HG03439 (cell line): ENCODE measurements at regions not wholly inside any gene's neighbourhood (a gene's known extent, or its start where the extent isn't known, plus 50 kb on each side); places are given as distances from the start of the nearest gene placed in this dataset.

Source experiments
- ATAC-seq: cut with Tn5 transposase; IDR thresholded peaks from one replicate; pipeline ENCODE4 v1.9.1; 2021; ENCODE audit warnings: mild to moderate bottlenecking, moderate library complexity; ENCODE audit not compliant: unreplicated experiment

DNA sequence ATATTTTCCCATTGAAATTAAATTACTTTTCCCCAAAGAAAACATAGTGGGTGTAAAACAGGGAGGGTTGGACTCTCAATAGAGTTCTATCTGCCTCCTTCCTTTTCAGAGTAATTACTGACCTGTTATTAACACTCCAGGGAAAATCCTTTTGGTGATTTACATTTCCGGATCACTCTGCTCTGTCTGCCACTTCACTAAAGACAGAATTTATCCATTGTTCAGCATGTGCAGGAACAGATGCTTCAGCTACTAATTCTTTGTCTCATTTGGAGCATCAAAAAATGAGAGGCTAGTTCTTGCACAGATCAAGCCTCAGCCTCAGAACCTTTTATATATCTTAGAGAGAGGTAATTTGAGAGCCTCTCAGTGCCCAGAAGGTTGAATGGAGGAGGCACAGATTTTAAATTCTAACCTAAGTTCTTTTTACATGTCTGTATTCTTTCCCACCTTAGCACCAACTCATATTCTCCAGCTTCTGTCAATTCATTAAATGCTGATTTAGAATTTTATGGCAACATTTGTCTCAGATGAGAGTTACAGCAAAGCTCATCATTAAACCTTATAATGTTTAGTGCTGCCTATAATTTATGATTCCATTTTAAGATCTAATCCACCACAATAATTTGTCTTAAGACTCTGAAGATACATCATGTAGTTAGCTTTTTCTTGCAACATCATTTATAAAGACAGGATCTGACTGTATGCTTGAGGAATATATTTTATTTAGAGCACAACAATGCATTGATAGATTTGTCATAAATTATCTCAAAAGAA is 1494.4 kb downstream of the STIM2 start:
- no peak for ATAC-seq

DNA sequence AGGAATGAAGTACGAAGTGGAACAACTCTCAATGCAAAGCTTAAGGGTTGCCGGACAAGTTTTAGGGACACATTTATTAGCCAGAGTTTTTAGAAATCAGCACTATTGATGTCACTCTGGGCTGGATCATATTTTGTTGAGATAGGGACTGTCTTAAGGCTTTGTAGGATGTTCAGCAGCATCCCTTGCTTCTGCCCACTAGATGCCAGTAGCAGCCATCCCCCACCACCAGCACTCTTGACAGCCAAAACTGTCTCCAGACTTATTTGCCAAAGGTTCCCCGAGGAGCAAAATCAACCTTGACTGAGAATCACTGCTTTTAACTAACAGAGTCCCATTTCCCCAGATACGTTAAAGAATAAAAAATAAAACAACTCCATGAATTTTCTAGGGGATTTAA is 1497.3 kb downstream of the STIM2 start:
- no peak for ATAC-seq

DNA sequence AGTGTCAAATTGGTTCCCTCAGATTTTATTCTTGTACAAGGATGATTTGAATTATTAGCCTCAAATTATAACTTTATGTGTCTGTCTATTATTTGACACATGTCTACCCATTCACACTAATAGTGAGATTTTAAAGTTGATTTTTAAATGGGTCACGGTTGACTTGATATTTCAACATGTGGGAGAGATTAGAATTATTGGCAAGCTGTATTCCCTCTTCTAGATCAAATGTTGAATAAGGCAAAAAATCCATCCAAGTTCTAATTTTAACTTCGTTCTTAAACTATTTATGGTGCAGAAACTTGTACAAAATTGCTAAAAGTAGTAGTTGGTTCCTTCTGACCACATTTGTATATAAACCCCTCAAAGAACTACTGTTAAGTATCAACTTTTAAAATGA is 1498.0 kb downstream of the STIM2 start:
- no peak for ATAC-seq

DNA sequence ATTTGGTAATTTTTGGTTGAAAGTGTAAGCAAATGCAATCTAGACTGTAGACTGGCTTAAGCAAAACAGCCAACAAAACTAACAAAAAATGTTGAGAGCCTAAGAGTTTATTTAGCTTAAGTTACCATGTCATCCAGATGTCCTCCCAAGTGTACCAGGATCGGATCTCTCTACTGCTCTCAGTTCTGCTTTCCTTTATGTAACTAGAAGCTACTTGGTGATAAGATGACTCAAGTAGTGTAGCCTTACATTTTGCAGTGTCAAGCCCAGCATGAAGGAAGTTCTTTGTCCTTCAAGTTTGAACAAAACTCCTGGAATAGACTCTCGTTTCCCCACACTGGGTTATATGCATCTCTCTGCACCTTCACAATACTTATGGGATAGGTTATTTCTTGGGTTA is 1500.0 kb downstream of the STIM2 start:
- no peak for ATAC-seq

DNA sequence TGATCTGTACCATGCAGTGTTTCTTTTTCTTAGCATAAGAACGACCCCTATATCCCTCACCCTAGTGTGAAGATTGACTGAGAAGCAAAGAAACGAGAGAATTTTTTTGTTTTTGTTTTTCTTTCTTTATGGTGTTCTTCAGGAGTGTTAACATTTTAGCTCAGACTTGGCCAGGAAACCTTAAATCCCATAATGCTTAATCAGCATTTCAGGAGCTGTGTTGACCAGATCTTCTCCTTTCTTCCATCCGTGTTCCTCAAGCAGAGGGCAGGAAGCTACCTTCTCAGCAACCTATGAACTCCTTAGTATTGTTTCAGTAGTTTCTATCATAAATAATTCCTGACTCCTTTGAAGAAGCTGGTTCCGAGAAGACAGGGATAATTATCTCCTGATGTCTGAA is 1501.5 kb downstream of the STIM2 start:
- ATAC-seq = no peak

DNA sequence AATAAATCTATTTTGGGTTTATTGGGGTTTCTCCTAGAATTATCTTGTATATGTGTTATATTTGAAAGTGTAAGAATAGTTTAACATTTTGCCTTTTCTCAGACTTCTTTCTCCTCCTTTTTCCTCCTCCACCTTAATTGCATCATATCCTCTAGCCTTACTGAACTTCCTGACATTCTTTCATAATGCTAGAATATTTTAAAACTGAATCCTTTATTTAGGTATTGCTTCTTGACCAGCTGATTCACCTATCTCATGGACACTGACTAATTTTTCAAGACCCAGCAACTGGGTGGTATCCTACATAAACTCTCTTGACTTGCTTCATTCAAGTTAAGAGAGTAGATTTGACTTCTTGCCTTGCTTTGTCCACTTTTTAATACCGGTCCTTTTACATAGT is 1508.9 kb downstream of the STIM2 start:
- ATAC-seq = no peak

DNA sequence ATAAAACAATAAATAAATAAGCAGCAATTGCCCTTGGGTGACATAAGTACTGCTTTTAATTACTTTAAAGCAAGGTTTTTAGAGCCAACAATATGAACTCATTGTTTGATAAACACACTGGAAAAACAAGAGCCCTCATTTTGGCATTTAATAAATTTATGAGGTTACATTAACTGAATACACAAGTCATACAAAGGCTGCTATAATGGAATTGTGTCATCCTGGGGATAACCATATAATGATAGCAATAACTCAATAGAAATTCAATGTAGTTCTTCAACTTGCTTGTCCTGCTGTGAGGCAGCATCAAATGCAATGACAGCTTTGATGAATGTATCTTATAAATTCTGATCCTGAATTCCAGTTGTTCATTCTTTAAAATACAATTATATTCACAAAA is 1512.5 kb downstream of the STIM2 start:
- ATAC-seq = no peak

DNA sequence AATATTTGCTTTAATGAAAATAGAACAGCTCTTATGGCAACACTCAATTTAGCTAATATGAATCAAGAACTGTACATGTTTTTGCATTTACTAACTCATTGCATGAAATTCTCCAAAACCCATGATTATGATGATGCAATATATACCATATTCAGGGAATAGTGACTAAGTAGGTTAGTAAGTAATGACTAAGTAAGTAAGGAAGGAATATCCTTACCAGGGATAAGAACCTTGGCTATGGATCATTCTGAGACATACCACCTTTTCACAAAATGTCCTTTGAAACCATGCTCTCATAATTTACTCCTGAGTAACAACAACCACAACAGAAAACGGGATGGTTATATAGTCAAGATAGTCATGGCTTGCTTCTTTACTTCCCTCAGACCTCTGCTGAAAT is 1513.0 kb downstream of the STIM2 start:
- no peak for ATAC-seq

DNA sequence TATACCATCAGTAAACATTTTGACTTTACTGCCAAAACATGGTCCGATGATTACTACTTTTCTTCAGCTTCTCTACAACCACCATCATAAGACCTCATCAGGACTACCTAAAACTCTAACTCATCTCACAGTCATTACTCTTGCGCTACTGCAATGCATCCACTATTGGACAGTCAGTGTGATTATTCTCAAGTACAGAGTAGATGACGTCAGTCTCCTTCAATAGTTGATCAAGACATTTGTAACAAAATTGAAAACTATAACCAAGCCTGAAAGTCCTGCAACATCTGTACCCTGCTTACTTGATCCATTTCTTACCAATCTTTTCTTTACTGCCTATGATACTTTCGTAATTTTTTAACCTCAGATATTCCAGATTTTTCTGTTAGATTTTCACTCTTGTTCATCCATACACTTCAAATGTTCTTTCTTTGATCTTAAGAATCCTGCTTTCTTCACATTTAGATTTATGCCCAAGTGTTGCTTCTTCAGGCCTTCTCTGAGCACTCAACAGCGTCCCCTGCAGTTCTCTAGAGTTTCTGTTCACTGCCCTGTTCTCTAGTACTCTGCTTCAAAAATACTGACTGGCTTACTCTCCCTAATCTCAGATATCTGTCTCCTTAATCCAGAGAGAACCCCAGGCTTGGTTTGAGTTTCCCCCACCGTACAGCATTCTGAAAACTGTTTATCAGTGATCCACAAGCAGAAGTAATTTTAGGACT is 1517.6 kb downstream of the STIM2 start:
- ATAC-seq = no peak

DNA sequence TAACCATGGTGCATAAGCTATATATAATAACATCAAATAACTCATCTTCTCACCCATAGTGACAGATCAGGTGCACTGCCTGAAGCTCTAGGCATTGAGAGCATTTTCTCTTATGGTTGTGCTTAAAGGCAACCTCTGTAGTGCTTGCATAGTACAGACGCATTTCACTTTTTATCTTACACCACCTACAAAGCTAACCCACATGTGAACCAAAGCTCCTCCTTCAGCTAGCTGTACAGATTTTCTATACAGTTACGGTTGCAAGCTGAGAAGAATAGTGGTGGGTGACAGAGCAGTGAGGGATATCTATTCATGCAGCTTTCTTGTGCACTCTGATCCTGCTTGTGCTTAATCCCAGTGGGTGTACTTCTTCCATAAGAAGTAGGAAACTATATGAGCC is 1525.2 kb downstream of the STIM2 start:
- ATAC-seq = no peak

DNA sequence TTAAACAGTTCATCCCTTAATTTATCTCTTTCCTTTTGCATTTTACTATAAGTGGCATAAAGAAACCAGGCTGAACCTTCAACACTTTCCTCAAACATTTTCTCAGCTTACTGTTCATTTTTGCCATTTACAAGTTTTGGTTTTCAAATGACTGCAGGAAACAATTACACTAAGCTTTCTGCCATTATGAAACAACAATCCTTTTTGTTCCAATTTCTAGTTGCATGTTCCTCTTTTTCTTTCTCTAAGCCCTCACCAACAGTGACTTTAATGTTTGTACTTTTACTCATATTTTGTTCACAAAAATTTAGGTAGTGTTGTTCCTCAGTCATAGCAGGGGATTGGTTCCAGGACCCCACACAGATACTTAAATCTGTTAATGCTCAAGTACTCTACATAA is 1526.1 kb downstream of the STIM2 start:
- ATAC-seq = no peak

DNA sequence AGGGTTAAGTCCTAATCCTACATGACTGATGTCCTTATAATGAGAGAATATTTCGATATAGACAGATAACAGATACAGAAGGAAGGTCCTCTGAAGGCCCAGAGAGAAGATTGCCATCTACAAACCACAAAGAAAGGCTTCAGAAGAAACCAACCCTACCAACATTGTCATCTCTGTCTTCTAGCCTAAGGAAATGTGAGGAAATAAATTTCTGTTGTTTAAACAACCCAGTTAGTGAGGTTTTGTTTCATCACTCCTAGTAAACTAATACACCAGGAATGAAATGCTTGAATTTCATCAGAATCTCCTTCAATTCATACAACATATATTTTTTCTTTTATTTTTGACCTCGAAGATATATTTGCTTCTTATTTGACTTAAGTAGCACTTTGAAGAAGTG is 1527.8 kb downstream of the STIM2 start:
- no peak for ATAC-seq

DNA sequence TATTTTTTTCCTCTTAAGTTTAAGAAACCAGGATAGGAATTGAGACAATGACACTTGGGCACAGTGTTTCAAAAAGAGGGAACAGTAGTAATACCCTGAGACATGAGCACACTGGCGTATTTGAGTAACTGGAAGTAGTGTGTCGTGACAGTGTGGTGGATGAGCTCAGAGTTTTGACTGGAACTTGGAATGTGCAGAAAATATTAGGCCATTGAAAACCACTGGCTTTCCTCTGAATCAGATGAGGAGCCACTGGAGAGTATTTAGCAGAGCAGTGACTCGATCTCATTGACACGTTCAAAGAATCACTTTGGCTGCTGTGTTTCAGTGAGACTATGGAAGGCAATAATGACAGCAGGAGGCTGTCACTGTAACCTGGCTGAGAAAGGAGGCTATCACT is 1531.2 kb downstream of the STIM2 start:
- ATAC-seq = no peak

DNA sequence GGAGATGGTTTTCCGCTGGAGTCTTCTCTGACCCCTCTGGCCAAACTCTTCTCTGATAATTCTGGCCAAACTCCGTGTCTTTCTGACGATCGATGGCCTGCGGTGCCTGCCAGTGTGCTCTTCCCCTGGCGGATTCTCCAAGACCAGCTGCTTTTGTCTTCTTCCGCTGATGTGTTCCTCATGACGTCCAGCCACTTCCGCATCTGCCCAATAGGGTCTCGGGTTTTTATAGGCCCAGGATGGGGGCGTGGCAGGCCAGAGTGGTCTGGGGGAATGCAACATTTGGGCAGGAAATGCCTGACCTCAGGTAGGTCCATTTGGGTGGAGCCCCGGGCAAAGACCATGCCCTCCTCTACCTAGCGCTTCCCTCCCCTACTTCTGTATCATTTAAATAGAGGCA is 1542.1 kb downstream of the STIM2 start:
- no peak for ATAC-seq

DNA sequence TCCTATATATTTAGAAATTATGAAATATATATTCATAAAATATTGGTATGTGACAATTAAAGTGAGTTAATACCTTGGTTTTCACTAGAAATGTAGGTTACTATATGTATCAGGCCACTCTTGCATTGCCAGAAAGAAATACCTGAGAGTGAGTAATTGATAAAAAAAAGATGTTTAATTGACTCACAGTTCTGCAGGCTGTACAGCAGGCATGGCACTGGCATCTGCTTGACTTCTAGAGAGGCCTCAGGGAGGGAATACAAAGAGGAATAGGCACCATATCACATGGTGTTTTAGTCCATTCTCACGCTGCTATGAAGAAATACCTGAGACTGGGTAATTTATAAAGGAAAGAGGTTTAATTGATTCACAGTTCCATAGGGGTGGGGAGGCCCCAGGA is 1560.6 kb downstream of the STIM2 start:
- ATAC-seq = no peak

DNA sequence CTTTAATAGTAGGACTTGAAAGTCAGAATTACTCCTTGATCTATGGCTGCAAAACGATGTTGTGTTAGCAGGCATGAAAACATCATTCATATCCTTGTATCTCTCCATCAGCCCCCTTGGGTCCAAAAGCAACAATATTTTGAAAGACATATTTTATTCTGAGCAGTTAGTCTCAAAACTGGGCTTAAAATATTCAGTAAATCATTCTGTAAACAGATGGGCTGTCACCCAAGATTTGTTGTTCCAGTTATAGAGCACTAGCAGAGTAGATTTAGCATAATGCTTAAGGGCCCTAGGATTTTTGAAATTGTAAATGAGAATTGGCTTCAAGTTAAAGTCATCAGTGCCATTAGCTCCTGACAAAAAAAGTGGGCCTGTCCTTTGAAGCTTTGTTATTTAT is 1565.6 kb downstream of the STIM2 start:
- no peak for ATAC-seq

DNA sequence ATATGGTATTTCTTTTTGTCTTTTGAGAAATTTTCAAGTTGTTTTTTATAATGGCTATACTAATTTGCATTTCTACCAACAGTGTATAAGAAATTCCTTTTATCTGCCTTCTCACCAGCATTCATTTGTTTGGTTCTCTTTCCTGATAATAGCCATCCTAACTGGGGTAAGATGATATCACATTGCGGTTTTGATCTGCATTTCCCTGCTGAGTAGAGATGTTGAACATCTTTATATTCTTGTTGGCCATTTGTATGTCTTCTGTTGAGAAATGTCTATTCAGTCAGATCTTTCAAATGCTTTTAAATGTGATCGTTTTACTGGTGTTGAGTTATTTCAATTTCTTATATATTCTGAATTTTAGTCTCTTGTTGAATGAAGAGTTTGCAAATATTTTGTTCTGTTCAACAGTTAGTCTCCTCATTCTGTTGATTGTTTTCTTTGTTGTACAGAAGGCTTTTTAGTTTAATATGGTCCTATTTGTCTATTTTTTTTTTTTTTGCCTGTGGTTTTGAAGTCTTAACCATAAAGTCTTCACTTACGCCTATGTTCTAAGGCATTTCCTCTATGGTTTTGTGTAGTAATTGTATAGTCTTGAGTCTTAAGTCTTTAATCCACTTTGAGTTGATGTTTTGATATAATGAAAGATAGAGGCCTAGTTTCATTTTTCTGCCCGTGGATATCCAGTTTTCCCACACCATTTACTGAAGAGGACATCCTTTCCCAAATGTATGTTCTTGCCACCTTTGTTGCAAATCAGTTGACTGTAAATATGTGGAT is 1566.9 kb downstream of the STIM2 start:
- no peak for ATAC-seq

DNA sequence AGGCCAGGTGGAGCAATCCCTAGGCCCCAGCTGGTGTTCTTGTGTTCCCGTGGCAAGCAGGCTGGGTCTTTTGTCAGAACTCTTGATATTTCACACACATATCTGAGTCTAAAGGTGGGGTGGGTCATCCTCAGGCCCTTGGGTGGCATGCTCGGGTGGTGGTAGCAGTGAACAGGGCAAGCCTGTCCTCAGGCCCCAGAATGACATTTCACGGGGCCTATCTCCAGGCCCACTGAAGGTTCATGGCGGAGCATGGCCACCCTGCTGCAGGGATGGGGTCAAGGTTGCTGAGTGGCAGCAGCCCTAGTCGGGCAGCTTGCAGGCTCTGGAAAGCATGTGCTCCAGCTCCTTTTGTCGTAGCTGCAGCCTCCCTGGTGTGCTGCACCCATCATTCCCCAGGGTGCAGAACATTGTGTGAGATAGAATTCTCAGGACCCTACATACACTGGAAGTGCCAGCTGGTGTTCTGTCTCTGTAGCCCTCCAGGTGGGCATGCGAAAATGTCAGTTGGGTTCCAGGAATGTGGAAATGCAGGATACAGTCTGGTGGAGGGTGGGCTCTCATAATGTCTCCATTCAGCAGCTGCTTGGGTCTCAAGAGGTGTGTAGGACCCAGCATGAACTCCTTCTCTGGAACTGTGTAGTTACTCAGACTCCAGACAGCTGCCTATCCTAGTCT is 1571.8 kb downstream of the STIM2 start:
- no peak for ATAC-seq

DNA sequence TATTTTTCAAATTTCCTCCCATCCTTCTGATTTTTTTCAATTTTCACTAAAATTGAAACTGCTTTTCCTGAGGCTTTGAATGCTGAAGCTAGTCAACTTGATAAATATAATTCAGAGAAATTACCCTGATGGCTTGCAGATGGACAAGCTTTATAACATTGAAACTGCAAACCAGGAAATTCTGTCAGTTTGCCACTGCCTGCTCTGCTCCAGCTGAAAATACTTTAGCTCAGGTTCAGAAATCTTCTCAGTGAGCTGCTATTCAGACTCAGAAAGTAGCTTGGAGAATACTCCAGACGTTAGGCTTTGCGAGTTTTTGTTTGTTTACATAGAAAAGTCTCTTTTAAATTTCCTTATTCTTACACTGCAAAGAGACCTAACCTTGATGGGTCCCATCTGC is 1574.7 kb downstream of the STIM2 start:
- no peak for ATAC-seq

DNA sequence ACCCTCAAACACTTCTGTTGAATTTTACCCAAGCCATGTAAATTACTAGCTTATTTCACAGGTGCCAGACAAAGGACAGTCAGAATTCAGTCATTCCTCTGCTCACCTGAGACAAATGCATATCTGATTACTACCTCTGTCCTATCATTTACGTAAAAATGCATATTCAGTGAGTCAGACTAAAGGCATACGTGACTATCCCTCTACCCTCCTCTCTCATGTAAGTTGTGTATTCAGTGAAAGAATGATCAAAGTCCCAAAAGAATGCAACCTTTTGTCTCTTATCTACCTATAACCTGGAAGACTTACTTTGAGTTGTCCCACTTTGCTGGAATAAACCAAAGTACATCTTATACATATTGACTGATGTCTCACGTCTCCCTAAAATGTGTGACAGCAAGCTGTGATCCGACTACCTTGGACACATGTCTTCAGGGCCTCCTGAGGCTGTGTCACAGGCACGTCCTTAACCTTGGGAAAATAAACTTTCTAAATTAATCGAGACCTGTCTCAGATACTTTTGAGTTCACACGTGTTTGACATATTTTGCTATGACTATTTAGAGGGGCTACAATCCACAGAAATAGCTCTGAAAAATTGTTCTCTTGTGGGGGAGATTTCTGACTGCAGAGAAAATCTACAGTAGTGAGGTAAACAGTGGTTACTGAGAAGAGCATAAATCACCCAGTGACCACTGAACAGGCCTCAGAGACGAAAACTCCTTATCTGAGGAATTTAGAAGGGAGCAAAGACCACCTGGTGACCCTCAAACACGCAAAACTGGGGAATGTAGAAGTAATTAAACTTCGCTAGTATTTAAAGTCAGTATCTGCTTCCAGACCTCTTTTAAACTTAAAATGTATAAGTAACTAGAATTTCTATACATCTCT is 1575.8 kb downstream of the STIM2 start:
- no peak for ATAC-seq
